ENCODE measurements at regions not wholly inside any gene's neighbourhood (a gene's known extent, or its start where the extent isn't known, plus 50 kb on each side); places are given as distances from the start of the nearest gene placed in this dataset.

DNA sequence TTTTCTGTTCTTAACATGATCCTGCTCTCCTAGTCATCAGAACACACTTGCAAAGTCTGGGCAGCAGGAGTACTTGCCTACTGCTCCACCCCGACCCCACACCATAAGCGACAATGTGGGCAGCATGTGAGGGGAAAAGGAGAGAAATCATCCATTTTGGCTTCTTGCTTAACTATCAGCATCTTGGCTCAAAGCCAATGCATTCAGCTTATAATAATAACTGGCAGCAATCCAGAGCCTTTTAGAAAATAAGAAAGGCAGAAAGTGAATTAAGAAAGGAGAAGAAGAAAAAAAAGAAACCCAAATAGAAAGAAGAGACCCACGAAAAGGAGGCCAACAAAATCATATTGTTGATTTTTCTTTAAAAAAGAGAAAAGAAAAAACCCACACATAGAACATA, 930.8 kb downstream of the BCL11B start:
- Histone ChIP-seq H3K27ac (no peak overlapping the region), H3K9ac (no peak overlapping the region), H3K27me3 (ENCODE audit: control insufficient read depth, insufficient read depth, low read length) (no peaks in the 10 kb centered on the region), H3K4me2 (ENCODE audit: low read length) (no peak overlapping the region), H3K9me3 (ENCODE audit: control insufficient read depth, low read length) (no peaks in the 10 kb centered on the region), H2AFZ (no peak overlapping the region), H3K36me3 (ENCODE audit: control insufficient read depth, insufficient read depth, low read length) (no peaks in the 10 kb centered on the region), H3K4me3 (ENCODE audit: low read depth, low read length) (no peak overlapping the region), H3K4me1 (no peaks in the 10 kb centered on the region), H3K79me2 (no peaks in the 10 kb centered on the region)
- TF ChIP-seq, protein P1, sequence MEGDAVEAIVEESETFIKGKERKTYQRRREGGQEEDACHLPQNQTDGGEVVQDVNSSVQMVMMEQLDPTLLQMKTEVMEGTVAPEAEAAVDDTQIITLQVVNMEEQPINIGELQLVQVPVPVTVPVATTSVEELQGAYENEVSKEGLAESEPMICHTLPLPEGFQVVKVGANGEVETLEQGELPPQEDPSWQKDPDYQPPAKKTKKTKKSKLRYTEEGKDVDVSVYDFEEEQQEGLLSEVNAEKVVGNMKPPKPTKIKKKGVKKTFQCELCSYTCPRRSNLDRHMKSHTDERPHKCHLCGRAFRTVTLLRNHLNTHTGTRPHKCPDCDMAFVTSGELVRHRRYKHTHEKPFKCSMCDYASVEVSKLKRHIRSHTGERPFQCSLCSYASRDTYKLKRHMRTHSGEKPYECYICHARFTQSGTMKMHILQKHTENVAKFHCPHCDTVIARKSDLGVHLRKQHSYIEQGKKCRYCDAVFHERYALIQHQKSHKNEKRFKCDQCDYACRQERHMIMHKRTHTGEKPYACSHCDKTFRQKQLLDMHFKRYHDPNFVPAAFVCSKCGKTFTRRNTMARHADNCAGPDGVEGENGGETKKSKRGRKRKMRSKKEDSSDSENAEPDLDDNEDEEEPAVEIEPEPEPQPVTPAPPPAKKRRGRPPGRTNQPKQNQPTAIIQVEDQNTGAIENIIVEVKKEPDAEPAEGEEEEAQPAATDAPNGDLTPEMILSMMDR (IDR thresholded peaks at IDR 0.05) = no peak

DNA sequence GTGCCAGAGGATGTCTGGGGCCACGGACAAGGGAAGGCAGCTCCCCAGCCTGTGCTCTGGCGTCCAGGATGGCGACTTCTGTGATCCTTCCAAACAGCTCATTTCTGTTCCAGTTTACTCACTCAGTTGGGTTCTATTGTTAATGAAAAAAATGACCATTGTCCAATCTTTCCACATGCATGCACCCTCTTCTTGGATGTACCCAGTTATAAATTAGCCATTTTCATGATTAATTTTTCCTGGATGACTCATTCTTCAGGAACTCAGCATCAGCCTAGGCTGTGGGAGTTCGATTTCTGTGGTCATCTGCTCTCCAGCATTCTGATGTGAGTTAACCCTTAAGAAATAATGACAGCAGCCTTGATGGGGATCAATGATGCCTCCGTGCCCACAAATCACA, 926.8 kb downstream of the BCL11B start:
- H3K4me3 ChIP-seq (ENCODE audit: low read depth, low read length) = no peak overlapping the region
- no peaks in the 10 kb centered on the region for H3K36me3 ChIP-seq (ENCODE audit: control insufficient read depth, insufficient read depth, low read length)
- H2AFZ ChIP-seq = no peak overlapping the region
- H3K9ac ChIP-seq = no peak overlapping the region
- no peaks in the 10 kb centered on the region for H3K9me3 ChIP-seq (ENCODE audit: control insufficient read depth, low read length)
- no peak overlapping the region for H3K4me2 ChIP-seq (ENCODE audit: low read length)
- no peaks in the 10 kb centered on the region for H3K27me3 ChIP-seq (ENCODE audit: control insufficient read depth, insufficient read depth, low read length)
- TF ChIP-seq, protein P1 (IDR thresholded peaks at IDR 0.05) = no peak
- no peaks in the 10 kb centered on the region for H3K79me2 ChIP-seq
- H3K27ac ChIP-seq = no peak overlapping the region
- no peaks in the 10 kb centered on the region for H3K4me1 ChIP-seq

GRCh38 chr14:98347686-98348085, 924.3 kb downstream of the BCL11B start:
- no peak overlapping the region for H2AFZ ChIP-seq
- H3K9ac ChIP-seq = no peak overlapping the region
- no peaks in the 10 kb centered on the region for H3K27me3 ChIP-seq (ENCODE audit: control insufficient read depth, insufficient read depth, low read length)
- no peaks in the 10 kb centered on the region for H3K9me3 ChIP-seq (ENCODE audit: control insufficient read depth, low read length)
- no peaks in the 10 kb centered on the region for H3K79me2 ChIP-seq
- H3K36me3 ChIP-seq (ENCODE audit: control insufficient read depth, insufficient read depth, low read length) = no peaks in the 10 kb centered on the region
- H3K4me3 ChIP-seq (ENCODE audit: low read depth, low read length) = no peak overlapping the region
- no peak overlapping the region for H3K27ac ChIP-seq
- H3K4me1 ChIP-seq = no peaks in the 10 kb centered on the region
- TF ChIP-seq, protein P1 (IDR thresholded peaks at IDR 0.05) = no peak
- H3K4me2 ChIP-seq (ENCODE audit: low read length) = no peak overlapping the region

DNA sequence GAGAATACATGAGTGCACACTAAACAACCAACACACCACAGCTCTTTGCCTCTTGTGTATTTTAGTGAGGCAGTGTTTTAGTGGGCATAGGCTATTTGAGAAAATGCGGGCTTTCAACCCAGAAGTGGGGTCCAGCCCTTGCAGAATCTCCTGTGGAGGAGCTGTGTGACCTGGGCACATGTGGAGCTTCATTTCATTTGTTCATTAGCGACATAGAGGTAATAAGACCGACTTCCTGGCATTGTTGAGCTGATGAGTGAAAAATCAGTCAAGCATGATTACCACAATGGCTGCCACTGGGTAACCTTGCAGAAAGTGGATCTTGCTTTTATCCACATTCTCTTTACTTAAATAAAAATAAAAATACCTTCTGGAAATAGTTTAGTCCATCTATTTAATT, 923.5 kb downstream of the BCL11B start:
- H3K4me2 ChIP-seq (ENCODE audit: low read length) = no peak overlapping the region
- no peaks in the 10 kb centered on the region for H3K36me3 ChIP-seq (ENCODE audit: control insufficient read depth, insufficient read depth, low read length)
- no peaks in the 10 kb centered on the region for H3K4me1 ChIP-seq
- no peak overlapping the region for H2AFZ ChIP-seq
- H3K79me2 ChIP-seq = no peaks in the 10 kb centered on the region
- H3K9me3 ChIP-seq (ENCODE audit: control insufficient read depth, low read length) = no peaks in the 10 kb centered on the region
- no peaks in the 10 kb centered on the region for H3K27me3 ChIP-seq (ENCODE audit: control insufficient read depth, insufficient read depth, low read length)
- no peak overlapping the region for H3K4me3 ChIP-seq (ENCODE audit: low read depth, low read length)
- TF ChIP-seq, protein P1 (IDR thresholded peaks at IDR 0.05) = no peak
- H3K27ac ChIP-seq = no peak overlapping the region
- no peak overlapping the region for H3K9ac ChIP-seq

DNA sequence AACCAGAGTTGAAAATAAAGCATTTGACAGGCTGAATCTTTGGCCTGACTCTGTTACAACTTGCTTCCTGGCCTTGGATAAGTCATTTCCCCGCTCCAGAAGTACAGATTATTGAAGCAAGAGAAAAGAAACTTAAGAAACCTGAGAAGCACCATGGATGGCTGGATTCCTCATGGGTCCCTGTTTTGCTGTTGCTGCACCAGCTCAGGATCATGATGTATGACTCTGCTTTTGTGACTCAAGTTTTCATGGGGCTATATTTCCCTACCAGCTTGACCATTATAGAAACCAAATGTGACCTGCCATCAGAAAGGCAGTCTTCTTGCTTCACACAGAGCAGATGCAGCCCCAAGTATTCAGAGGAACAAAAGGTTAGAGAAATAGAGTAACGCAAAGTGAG, 921.8 kb downstream of the BCL11B start:
- Histone ChIP-seq H3K27me3 (ENCODE audit: control insufficient read depth, insufficient read depth, low read length) (no peaks in the 10 kb centered on the region), H3K4me3 (ENCODE audit: low read depth, low read length) (no peak overlapping the region), H2AFZ (no peak overlapping the region), H3K4me2 (ENCODE audit: low read length) (no peak overlapping the region), H3K36me3 (ENCODE audit: control insufficient read depth, insufficient read depth, low read length) (no peaks in the 10 kb centered on the region), H3K4me1 (no peaks in the 10 kb centered on the region), H3K79me2 (no peaks in the 10 kb centered on the region), H3K9ac (no peak overlapping the region), H3K9me3 (ENCODE audit: control insufficient read depth, low read length) (no peaks in the 10 kb centered on the region), H3K27ac (no peak overlapping the region)
- TF ChIP-seq, protein P1 (IDR thresholded peaks at IDR 0.05) = no peak
